Esophagus squamous epithelium (tissue), 4 donors: ENCODE measurements at regions not wholly inside any gene's neighbourhood (a gene's known extent, or its start where the extent isn't known, plus 50 kb on each side); places are given as distances from the start of the nearest gene placed in this dataset.

ENCODE experiments used
- POLR2A ChIP-seq, 4 donors: fragments of 450-650 bp; IDR thresholded peaks; one replicate each; pipeline ENCODE4 v1.6.1; 2017; ENCODE audit warnings: antibody characterized with exemption in 4 of 4, mild to moderate bottlenecking in 4 of 4, moderate library complexity in 3 of 4
- TF ChIP-seq, protein P1 (sequence below), 6 experiments: fragments of 450-650 bp in 4 of 6; fragments of 200-600 bp in 2 of 6; sonication (generic) in 2 of 6; IDR thresholded peaks; one replicate each; pipeline ENCODE4 v1.5.1; 2016 to 2019; ENCODE audit warnings: antibody characterized with exemption in 6 of 6, mild to moderate bottlenecking in 4 of 6, moderate library complexity in 4 of 6

DNA sequence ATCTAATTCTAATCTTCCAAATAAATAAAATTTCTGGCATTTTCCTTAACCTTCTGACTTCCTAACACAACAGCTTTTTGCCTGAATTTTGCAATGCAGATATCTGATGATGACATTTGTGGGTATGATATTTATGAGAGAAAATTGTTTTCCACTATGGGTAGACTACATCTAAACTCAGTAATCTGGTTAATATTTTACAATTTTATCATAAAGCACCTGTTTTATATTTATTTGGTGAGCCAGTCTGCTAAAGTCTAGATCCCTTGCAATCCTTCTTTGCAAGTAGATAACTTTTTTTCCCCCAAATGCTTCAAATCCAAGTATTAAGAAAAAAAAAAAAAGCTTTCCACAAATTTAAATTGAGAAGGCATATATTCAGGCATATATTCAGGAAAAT lies 246.2 kb upstream of the DAB2 start:
- no peak for TF ChIP-seq POLR2A (IDR thresholded peaks at IDR 0.05)
- TF ChIP-seq, protein P1, sequence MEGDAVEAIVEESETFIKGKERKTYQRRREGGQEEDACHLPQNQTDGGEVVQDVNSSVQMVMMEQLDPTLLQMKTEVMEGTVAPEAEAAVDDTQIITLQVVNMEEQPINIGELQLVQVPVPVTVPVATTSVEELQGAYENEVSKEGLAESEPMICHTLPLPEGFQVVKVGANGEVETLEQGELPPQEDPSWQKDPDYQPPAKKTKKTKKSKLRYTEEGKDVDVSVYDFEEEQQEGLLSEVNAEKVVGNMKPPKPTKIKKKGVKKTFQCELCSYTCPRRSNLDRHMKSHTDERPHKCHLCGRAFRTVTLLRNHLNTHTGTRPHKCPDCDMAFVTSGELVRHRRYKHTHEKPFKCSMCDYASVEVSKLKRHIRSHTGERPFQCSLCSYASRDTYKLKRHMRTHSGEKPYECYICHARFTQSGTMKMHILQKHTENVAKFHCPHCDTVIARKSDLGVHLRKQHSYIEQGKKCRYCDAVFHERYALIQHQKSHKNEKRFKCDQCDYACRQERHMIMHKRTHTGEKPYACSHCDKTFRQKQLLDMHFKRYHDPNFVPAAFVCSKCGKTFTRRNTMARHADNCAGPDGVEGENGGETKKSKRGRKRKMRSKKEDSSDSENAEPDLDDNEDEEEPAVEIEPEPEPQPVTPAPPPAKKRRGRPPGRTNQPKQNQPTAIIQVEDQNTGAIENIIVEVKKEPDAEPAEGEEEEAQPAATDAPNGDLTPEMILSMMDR (IDR thresholded peaks at IDR 0.05) = no peak
